GM12891 (cell line): ENCODE measurements at regions not wholly inside any gene's neighbourhood (a gene's known extent, or its start where the extent isn't known, plus 50 kb on each side); places are given as distances from the start of the nearest gene placed in this dataset.
A peak's percentile ranks its signal among the peaks of the same experiment; 100 is the strongest.
"Not testable (repeated sequence)": the region's sequence is repeated elsewhere in the genome, so short reads cannot be mapped to it uniquely, and the experiment has no call there.

ENCODE experiments used
- DNase-seq: peaks from one replicate; pipeline ENCODE4 v3.0.0; 2011; ENCODE audit warnings: low spot score; ENCODE audit not compliant: insufficient read length
- FAIRE-seq: peaks from 2 replicates; lab custom pipeline; 2011; peaks lifted over from hg19 to GRCh38; lab: Jason Lieb, UNC
- PAX5 ChIP-seq: IDR thresholded peaks from 2 replicates; pipeline ENCODE4 v1.6.1; 2011; ENCODE audit warnings: low read length, moderate library complexity, mild to moderate bottlenecking; ENCODE audit not compliant: insufficient read depth, severe bottlenecking
- POLR2A ChIP-seq: IDR thresholded peaks from 2 replicates; pipeline ENCODE4 v1.6.1; 2011; ENCODE audit warnings: low read depth, low read length, control low read depth
- POLR2AphosphoS5 ChIP-seq: IDR thresholded peaks from 2 replicates; pipeline ENCODE4 v1.6.1; 2011; ENCODE audit warnings: low read depth, low read length, control low read depth
- POU2F2 ChIP-seq: IDR thresholded peaks from 2 replicates; pipeline ENCODE4 v1.6.1; 2011; ENCODE audit warnings: low read depth, mild to moderate bottlenecking, control low read depth, low read length, moderate library complexity
- SPI1 ChIP-seq: IDR thresholded peaks from 2 replicates; pipeline ENCODE4 v1.6.1; 2011; ENCODE audit warnings: low read depth, low read length, control low read depth
- TAF1 ChIP-seq: IDR thresholded peaks from 2 replicates; pipeline ENCODE4 v1.6.1; 2011; ENCODE audit warnings: low read depth, low read length, control low read depth

- TF ChIP-seq SPI1 (no peak), POLR2A (no peak), PAX5 (no peak), TAF1 (no peak), POU2F2 (no peak)
- FAIRE-seq (no peak), DNase-seq (no peak)
Measured at GRCh38 chr6:149136913-149137286, 180.6 kb upstream of the TAB2 start.

GRCh38 chr6:149137594-149137993 is 179.9 kb upstream of the TAB2 start:
- TF ChIP-seq TAF1 (no peak), PAX5 (no peak)
- FAIRE-seq (no peak), DNase-seq (no peak)

GRCh38 chr6:149138089-149138488 is 179.4 kb upstream of the TAB2 start:
- DNase-seq (no peak), FAIRE-seq (peak; percentile 64)

DNA sequence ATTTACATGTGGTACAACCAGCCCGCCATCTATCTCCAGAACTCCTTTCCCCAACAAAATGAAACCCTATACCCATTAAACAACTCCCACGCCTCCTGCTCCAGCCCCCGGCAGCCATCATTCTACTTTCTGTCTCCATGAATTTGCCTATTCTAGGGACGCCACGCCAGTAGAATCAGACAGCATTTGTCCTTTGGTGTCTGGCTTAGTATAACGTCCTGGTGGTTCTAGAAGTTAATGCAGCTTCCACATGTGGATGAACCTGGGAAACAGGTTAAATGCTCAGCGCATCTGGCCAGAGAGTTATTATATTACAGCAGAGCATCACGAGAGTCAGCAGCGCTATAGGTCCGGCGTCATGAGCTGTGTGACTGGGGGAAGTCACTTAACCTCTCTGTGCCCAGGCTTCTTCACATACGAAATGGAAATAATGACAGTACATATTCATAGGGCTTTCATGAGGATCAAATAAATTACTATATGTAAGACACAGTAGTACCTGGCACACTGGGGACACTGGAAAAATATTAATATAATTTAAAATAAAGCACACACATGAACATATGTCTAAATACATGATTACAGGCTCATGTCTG is 178.7 kb upstream of the TAB2 start:
- TF ChIP-seq TAF1, result no peak
- TF ChIP-seq POLR2A, result no peak
- TF ChIP-seq POU2F2, result no peak
- no peak for TF ChIP-seq SPI1
- no peak for TF ChIP-seq POLR2AphosphoS5
- TF ChIP-seq PAX5, result no peak
- FAIRE-seq (no peak), DNase-seq (no peak)

More at GRCh38 chr6:149138089-149138488, 179.4 kb upstream of the TAB2 start:
- no peak for TF ChIP-seq POU2F2
- no peak for TF ChIP-seq POLR2A
- TF ChIP-seq TAF1, result no peak
- no peak for TF ChIP-seq SPI1
- no peak for TF ChIP-seq PAX5
- TF ChIP-seq POLR2AphosphoS5, result no peak

DNA sequence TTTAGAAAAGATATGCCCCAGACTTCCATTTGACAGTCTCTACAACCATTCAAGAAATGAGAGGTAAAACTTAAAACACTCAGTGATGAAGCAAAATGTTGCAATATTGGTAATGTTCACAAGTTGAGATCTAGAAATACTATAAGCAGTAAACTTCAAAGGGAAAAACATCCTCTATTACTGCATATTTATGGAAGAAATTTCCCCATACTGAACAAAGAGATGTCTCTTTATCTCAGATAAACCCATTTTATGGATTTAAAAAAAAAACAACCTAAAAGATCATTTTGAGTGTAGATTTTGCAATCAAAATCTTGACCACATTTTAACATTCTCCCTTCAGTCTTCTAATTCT is 177.8 kb upstream of the TAB2 start:
- TF ChIP-seq PAX5, result no peak
- no peak for TF ChIP-seq POLR2AphosphoS5
- no peak for TF ChIP-seq POU2F2
- no peak for TF ChIP-seq POLR2A
- TF ChIP-seq SPI1, result no peak
- TF ChIP-seq TAF1, result no peak
- DNase-seq (no peak), FAIRE-seq (no peak)

DNA sequence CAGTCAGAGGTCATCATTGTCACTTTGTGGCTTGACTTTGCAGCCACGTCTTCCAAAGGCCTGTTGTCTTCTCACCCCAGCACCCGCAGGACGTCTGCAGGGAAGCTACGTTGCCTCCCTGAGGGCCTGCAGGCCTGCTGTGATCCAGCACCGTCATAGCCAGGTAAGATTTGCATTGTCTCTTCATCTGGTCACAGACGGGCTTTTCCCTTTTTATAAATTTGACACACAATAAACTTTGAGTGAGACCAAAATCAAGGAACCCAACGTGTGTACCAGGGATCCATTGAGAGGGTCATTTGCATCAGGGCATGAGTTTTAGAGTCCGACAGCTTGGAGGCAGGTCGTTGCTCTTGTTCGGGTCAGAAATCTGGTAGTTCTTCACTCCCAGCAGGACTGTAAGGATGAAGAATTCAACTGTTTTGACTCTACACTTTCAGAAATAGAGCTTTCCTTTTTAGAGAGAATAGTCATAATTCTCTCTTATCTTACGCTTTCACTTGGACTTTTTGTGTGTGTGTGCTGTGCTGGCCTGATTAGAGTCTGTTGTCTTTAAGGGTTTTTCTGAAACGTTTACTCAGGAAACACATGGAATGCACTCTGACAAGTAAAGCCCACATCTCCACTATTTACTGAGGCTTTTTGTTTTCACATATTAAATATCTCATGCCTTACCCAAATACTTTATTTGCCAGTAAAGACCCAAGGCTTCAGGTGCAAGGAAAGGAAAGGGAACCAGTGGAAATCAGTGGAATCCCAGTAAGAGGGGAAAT is 177.2 kb upstream of the TAB2 start:
- DNase-seq (no peak), FAIRE-seq (peak; percentile 95)
- TF ChIP-seq TAF1 (peak; percentile 68), PAX5 (no peak), POLR2A (peak; percentile 65), SPI1 (0 out of 2 replicates have a peak, but pooled peaks have one; percentile 9), POU2F2 (peak; percentile 95), POLR2AphosphoS5 (peak; percentile 74; the same call in 1 of the 2 replicates)

DNA sequence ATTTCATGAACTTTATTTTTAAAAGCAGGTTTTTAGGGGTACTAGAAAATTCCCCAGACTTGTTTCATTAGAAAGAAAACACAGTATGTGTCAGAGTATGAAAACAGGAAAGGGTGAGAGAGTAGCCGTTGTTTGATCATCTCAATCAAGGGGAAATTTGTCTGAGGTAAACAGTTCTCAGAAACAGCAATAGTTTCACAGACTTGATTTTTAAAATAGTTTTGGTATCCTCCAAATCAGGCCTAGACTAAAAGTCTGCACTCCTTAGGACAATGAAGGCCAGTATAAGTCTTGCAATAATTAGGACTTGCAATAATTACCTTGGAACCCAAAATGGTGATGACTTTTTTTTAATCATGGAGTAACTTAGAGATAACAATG is 176.6 kb upstream of the TAB2 start:
- no peak for DNase-seq
- no peak for FAIRE-seq
- TF ChIP-seq POU2F2, result no peak
- no peak for TF ChIP-seq POLR2AphosphoS5
- no peak for TF ChIP-seq POLR2A
- no peak for TF ChIP-seq TAF1
- no peak for TF ChIP-seq PAX5
- TF ChIP-seq SPI1, result 0 out of 2 replicates have a peak, but pooled peaks have one; percentile 18

GRCh38 chr6:149142924-149143429 is 174.5 kb upstream of the TAB2 start:
- FAIRE-seq, result peak; percentile 43
- no peak for DNase-seq

DNA sequence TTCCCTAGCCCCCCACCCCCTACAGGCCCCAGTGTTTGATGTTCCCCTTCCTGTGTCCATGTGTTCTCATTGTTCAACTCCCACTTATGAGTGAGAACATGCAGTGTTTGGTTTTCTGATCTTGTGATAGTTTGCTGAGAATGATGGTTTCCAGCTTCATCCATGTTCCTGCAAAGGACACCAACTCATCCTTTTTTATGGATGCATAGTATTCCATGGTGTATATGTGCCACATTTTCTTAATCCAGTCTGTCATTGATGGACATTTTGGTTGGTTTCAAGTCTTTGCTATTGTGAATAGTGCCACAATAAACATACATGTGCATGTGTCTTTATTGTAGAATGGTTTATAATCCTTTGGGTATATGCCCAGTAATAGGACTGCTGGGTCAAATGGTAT is 171.7 kb upstream of the TAB2 start:
- DNase-seq, result not testable (repeated sequence)
- FAIRE-seq, result peak; percentile 55

More at GRCh38 chr6:149142924-149143429, 174.5 kb upstream of the TAB2 start:
- TF ChIP-seq TAF1 (no peak), SPI1 (no peak), POU2F2 (no peak), PAX5 (no peak), POLR2A (no peak), POLR2AphosphoS5 (no peak)

GRCh38 chr6:149147195-149147594 is 170.3 kb upstream of the TAB2 start:
- FAIRE-seq (no peak), DNase-seq (no peak)
- no peak for TF ChIP-seq POLR2A
- TF ChIP-seq TAF1, result no peak
- no peak for TF ChIP-seq POU2F2
- TF ChIP-seq POLR2AphosphoS5, result no peak
- TF ChIP-seq SPI1, result no peak
- no peak for TF ChIP-seq PAX5
